IMR-90 (cell line): ENCODE measurements at regions not wholly inside any gene's neighbourhood (a gene's known extent, or its start where the extent isn't known, plus 50 kb on each side); places are given as distances from the start of the nearest gene placed in this dataset.
A peak's percentile ranks its signal among the peaks of the same experiment; 100 is the strongest.
"Not testable (repeated sequence)": the region's sequence is repeated elsewhere in the genome, so short reads cannot be mapped to it uniquely, and the experiment has no call there.

Experiments used
- ATAC-seq: fragments of 200-7000 bp; cut with Tn5 transposase; 2 replicates; pipeline ENCODE4 v1.9.1; 2020; ENCODE audit warnings: low read depth, mild to moderate bottlenecking, moderate library complexity
- BruUV-seq: library from RNA; stranded (reverse); fragments of 400-500 nt; replicated peaks from 2 replicates; lab custom pipeline; 2021; lab: Mats Ljungman, UMichigan
- CTCF ChIA-PET: fragments of 300-600 bp; formaldehyde crosslinking; extraction: SDS; loops from one replicate; lab custom pipeline; 2021; ENCODE audit warnings: antibody characterized with exemption; lab: Yijun Ruan, JAX
- POLR2A ChIA-PET: fragments of 300-600 bp; sonication (Branson Sonifier 250); formaldehyde crosslinking; loops from one replicate; lab custom pipeline; 2022; ENCODE audit warnings: antibody characterized with exemption; ENCODE audit not compliant: unreplicated experiment; lab: Charles Lee
- DNase-seq: peaks from one replicate; pipeline ENCODE4 v3.0.0; 2013
- H2AFZ ChIP-seq: replicated peaks from 2 replicates; pipeline ENCODE3; 2013; ENCODE audit warnings: low read length, mild to moderate bottlenecking; ENCODE audit not compliant: poor library complexity
- H2AK5ac ChIP-seq: 2 replicates; pipeline ENCODE4 v1.6.1; 2013; ENCODE audit warnings: low read depth, low read length, inconsistent platforms
- H2AK9ac ChIP-seq: replicated peaks from 2 replicates; pipeline ENCODE3; 2013; ENCODE audit warnings: mild to moderate bottlenecking, low read depth, low read length, moderate library complexity; ENCODE audit not compliant: poor library complexity
- H2BK120ac ChIP-seq: 2 replicates; pipeline ENCODE4 v1.6.1; 2013; ENCODE audit warnings: low read depth, low read length, inconsistent platforms
- H2BK15ac ChIP-seq: 3 replicates; pipeline ENCODE4 v1.6.1; 2013; ENCODE audit warnings: low read depth, low read length, inconsistent platforms
- H2BK20ac ChIP-seq: 2 replicates; pipeline ENCODE4 v1.6.1; 2013; ENCODE audit warnings: low read depth, mild to moderate bottlenecking, inconsistent platforms, low read length, moderate library complexity
- H2BK5ac ChIP-seq: 2 replicates; pipeline ENCODE4 v1.6.1; 2013; ENCODE audit warnings: mild to moderate bottlenecking, low read depth, low read length, inconsistent platforms; ENCODE audit not compliant: poor library complexity, severe bottlenecking
- H3K14ac ChIP-seq: replicated peaks from 2 replicates; pipeline ENCODE4 v1.6.1; 2013; ENCODE audit warnings: low read depth, low read length, inconsistent platforms
- H3K18ac ChIP-seq: 2 replicates; pipeline ENCODE4 v1.6.1; 2013; ENCODE audit warnings: low read depth, low read length, control low read depth
- H3K23ac ChIP-seq: 2 replicates; pipeline ENCODE4 v1.6.1; 2013; ENCODE audit warnings: low read depth, low read length, inconsistent platforms
- H3K27ac ChIP-seq: 2 replicates; pipeline ENCODE4 v1.5.1; 2013; ENCODE audit warnings: mild to moderate bottlenecking, control low read depth, low read length; ENCODE audit not compliant: insufficient read depth
- H3K27me3 ChIP-seq: 2 replicates; pipeline ENCODE4 v1.6.1; 2013; ENCODE audit warnings: low read length; ENCODE audit not compliant: control insufficient read depth, insufficient read depth
- H3K36me3 ChIP-seq: 2 replicates; pipeline ENCODE4 v1.6.1; 2013; ENCODE audit warnings: low read length, mixed read lengths; ENCODE audit not compliant: control insufficient read depth, insufficient read depth
- H3K4ac ChIP-seq: 2 replicates; pipeline ENCODE4 v1.6.1; 2013; ENCODE audit warnings: low read depth, low read length, inconsistent platforms
- H3K4me1 ChIP-seq: 2 replicates; pipeline ENCODE4 v1.6.1; 2013; ENCODE audit warnings: low read length, mixed read lengths; ENCODE audit not compliant: control insufficient read depth, insufficient read depth
- H3K4me2 ChIP-seq: 2 replicates; pipeline ENCODE4 v1.6.1; 2013; ENCODE audit warnings: low read depth, mild to moderate bottlenecking, control low read depth, low read length, moderate library complexity
- H3K4me3 ChIP-seq: 2 replicates; pipeline ENCODE4 v1.5.1; 2013; ENCODE audit warnings: low read depth, mild to moderate bottlenecking, control low read depth, low read length, moderate library complexity; ENCODE audit not compliant: insufficient read depth
- H3K56ac ChIP-seq: 2 replicates; pipeline ENCODE4 v1.6.1; 2013; ENCODE audit warnings: low read length, inconsistent platforms; ENCODE audit not compliant: insufficient read depth; ENCODE audit errors: extremely low read depth
- H3K79me1 ChIP-seq, 2 experiments: 2 replicates each; pipeline ENCODE4 v1.6.1; 2013; ENCODE audit warnings: low read length in 2 of 2, inconsistent platforms in 1 of 2, low read depth in 1 of 2
- H3K9ac ChIP-seq: 2 replicates; pipeline ENCODE4 v1.6.1; 2013; ENCODE audit warnings: low read depth, low read length, control low read depth
- H3K9me1 ChIP-seq: 2 replicates; pipeline ENCODE4 v1.6.1; 2013; ENCODE audit warnings: low read length, inconsistent platforms; ENCODE audit not compliant: insufficient read depth
- H3K9me3 ChIP-seq: 2 replicates; pipeline ENCODE4 v1.6.1; 2013; ENCODE audit warnings: low read length; ENCODE audit not compliant: control insufficient read depth, insufficient read depth
- H4K20me1 ChIP-seq: 2 replicates; pipeline ENCODE4 v1.6.1; 2013; ENCODE audit warnings: low read length, inconsistent platforms; ENCODE audit not compliant: insufficient read depth
- H4K5ac ChIP-seq: 2 replicates; pipeline ENCODE4 v1.6.1; 2013; ENCODE audit warnings: mild to moderate bottlenecking, low read depth, low read length, control low read depth
- H4K8ac ChIP-seq, 2 experiments: 2 replicates each; pipeline ENCODE4 v1.6.1; 2013; ENCODE audit warnings: low read depth in 2 of 2, low read length in 2 of 2, control low read depth in 1 of 2, inconsistent platforms in 1 of 2
- H4K91ac ChIP-seq: 2 replicates; pipeline ENCODE4 v1.6.1; 2013; ENCODE audit warnings: low read depth, low read length, inconsistent platforms; ENCODE audit not compliant: insufficient read depth
- CEBPB ChIP-seq: IDR thresholded peaks from 2 replicates; pipeline ENCODE4 v1.6.1; 2012; ENCODE audit warnings: low read depth, low read length, improper control_type of control experiment
- ELK1 ChIP-seq: fragments of 150-350 bp; IDR thresholded peaks from 2 replicates; pipeline ENCODE4 v1.6.1; 2016; ENCODE audit warnings: low read depth, mild to moderate bottlenecking, low read length, moderate library complexity, borderline replicate concordance
- POLR2A ChIP-seq: IDR thresholded peaks from 2 replicates; pipeline ENCODE4 v1.6.1; 2012; ENCODE audit warnings: mild to moderate bottlenecking, low read depth, low read length
- USF2 ChIP-seq: fragments of 150-350 bp; IDR thresholded peaks from 2 replicates; pipeline ENCODE4 v1.6.1; 2017; ENCODE audit warnings: mild to moderate bottlenecking, antibody characterized with exemption, low read length, low read depth
- WGBS, 2 experiments: methylation state at CpG; one replicate each; pipeline versions ENCODE4 v1.1.5 to v1.1.7; 2013; ENCODE audit warnings: missing lambda C conversion rate in 2 of 2; ENCODE audit not compliant: insufficient read length in 1 of 2; ENCODE audit errors: extremely low coverage in 2 of 2; 5-methylcytosine and 5-hydroxymethylcytosine counted together
- dilution Hi-C: fragments of 300-500 bp; cut with HindIII; formaldehyde crosslinking; loops from one replicate; pipeline ENCODE4 v1.14.3; 2018; ENCODE audit warnings: low sequenced_read_pairs; ENCODE audit not compliant: unreplicated experiment
- in situ Hi-C: fragments of 300-500 bp; cut with MboI; formaldehyde crosslinking; loops from 3 replicates; pipeline ENCODE4 v1.14.3; 2019; ENCODE audit warnings: low sequenced_read_pairs, inconsistent platforms, mixed read lengths
- intact Hi-C: fragments of 100-400 bp; cut with micrococcal nuclease; formaldehyde crosslinking; loops from 2 replicates; pipeline ENCODE4 v1.10.0; 2022

- Histone ChIP-seq H3K36me3 (no peaks in the 10 kb centered on the region), H4K20me1 (no peaks in the 10 kb centered on the region), H3K9me3 (no peaks in the 10 kb centered on the region), H3K4me1 (peaks cover 16% of the 10 kb centered on the region), H2BK20ac (no peak overlapping the region), H2AK9ac (no peak overlapping the region), H3K4me2 (no peak overlapping the region), H2BK120ac (peak overlapping the region; percentile 45; the same call in 1 of the 2 replicates), H2BK15ac (peak overlapping the region; percentile 28; the same call in 1 of the 3 replicates), H3K9me1 (peaks cover 10% of the 10 kb centered on the region), H4K8ac (no peak overlapping the region), H3K14ac (no peak overlapping the region), H3K4ac (0 out of 2 replicates have a peak overlapping the region, but pooled peaks have one; percentile 16), H3K27me3 (no peaks in the 10 kb centered on the region), H4K5ac (no peak overlapping the region), H3K18ac (no peak overlapping the region), H3K23ac (no peak overlapping the region), H2AFZ (no peak overlapping the region), H2BK5ac (no peak overlapping the region), H3K9ac (no peak overlapping the region), H3K56ac (no peak overlapping the region), H3K4me3 (no peak overlapping the region), H3K79me1 (peaks cover 0 to 7% of the 10 kb centered on the region in 2 experiments; a peak in 1 of 4 replicates), H2AK5ac (peak overlapping the region; percentile 43; the same call in 1 of the 2 replicates), H3K27ac (no peak overlapping the region), H4K91ac (no peak overlapping the region; the same call in 1 of the 2 replicates)
- no TSS peak for BruUV-seq
- TF ChIP-seq ELK1 (no peak), POLR2A (no peak), USF2 (no peak), CEBPB (no peak)
- in situ Hi-C loops, result no loop called here
- POLR2A ChIA-PET, result no interaction called here
- no peak for ATAC-seq
- DNase-seq, result no peak
- intact Hi-C loops, result no loop called here
- CTCF ChIA-PET, result interaction anchor here (1.3 kb wide), 1 partner anchor 11 kb away, joined by 9 read pairs; no protein-coding TSS in a partner anchor
- dilution Hi-C loops, result no loop called here
- 90% methylated on average over 3 of the region's 7 CpGs; no CpG with 5 or more reads in 1 of the 2 experiments for WGBS, 2 experiments
Observed at GRCh38 chr6:30810813-30811339, 66.5 kb upstream of the IER3 start.

- H2BK20ac ChIP-seq, H2AK9ac ChIP-seq, BruUV-seq, H3K9ac ChIP-seq, H3K18ac ChIP-seq, H3K4me1 ChIP-seq, H3K23ac ChIP-seq, H2BK120ac ChIP-seq, H4K91ac ChIP-seq, H3K4me3 ChIP-seq, H4K5ac ChIP-seq, H3K9me1 ChIP-seq, in situ Hi-C loops, H4K8ac ChIP-seq, H2AK5ac ChIP-seq, H2AFZ ChIP-seq, H3K56ac ChIP-seq, H3K79me1 ChIP-seq, H4K20me1 ChIP-seq, H3K9me3 ChIP-seq, ATAC-seq, H3K27me3 ChIP-seq, H3K4ac ChIP-seq, CTCF ChIA-PET, DNase-seq, H3K27ac ChIP-seq, H2BK5ac ChIP-seq, H3K36me3 ChIP-seq, POLR2A ChIA-PET, H3K14ac ChIP-seq, dilution Hi-C loops, H2BK15ac ChIP-seq, intact Hi-C loops, H3K4me2 ChIP-seq: not testable (repeated sequence)
- no CpG with 5 or more reads among the region's 26 CpGs for WGBS, 2 experiments
Observed at GRCh38 chr6:30807566-30807965, 63.2 kb upstream of the IER3 start.
